Ishikawa (cell line): ENCODE measurements at regions not wholly inside any gene's neighbourhood (a gene's known extent, or its start where the extent isn't known, plus 50 kb on each side); places are given as distances from the start of the nearest gene placed in this dataset.

Experiments used
- CREB1 ChIP-seq: IDR thresholded peaks from 2 replicates; pipeline ENCODE4 v1.6.1; 2012; ENCODE audit warnings: low read depth
- TEAD4 ChIP-seq: IDR thresholded peaks from 2 replicates; pipeline ENCODE4 v1.6.1; 2012
- TF ChIP-seq, protein P1 (sequence below): IDR thresholded peaks from 2 replicates; pipeline ENCODE4 v1.6.1; 2012

DNA sequence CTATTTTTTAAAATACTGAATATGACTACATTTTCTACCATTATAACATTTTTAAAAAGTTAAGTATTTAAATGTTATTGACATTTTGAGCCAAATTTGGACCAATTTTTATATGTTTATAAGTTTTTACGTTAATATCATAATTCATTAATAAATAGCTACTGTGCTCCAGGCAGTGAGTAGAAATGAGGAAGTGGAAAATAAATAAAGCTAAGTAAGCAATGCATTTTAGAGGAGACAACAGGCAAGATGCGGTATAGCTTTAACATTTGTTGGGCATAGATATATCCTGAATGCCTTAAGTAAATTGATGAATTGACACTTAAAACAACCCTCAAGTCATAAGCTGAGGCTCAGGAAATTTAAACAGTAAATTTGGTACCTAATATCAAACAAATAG lies 474.8 kb downstream of the PCDH10 start:
- TF ChIP-seq, protein P1, sequence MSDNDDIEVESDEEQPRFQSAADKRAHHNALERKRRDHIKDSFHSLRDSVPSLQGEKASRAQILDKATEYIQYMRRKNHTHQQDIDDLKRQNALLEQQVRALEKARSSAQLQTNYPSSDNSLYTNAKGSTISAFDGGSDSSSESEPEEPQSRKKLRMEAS = no peak
- TF ChIP-seq TEAD4 (no peak), CREB1 (no peak)
